Heart left ventricle (tissue), 16 donors: ENCODE measurements at regions not wholly inside any gene's neighbourhood (a gene's known extent, or its start where the extent isn't known, plus 50 kb on each side); places are given as distances from the start of the nearest gene placed in this dataset.

Source experiments
- ATAC-seq, 4 donors: fragments of 200-7000 bp; cut with Tn5 transposase; one replicate each; pipeline ENCODE4 v1.9.1; 2020 to 2022; ENCODE audit warnings: moderate library complexity in 4 of 4, mild to moderate bottlenecking in 3 of 4, moderate number of reproducible peaks in 1 of 4
- DNase-seq, 5 donors: peaks; one replicate each; pipeline ENCODE4 v3.0.0-alpha.2; 2020
- H3K27ac ChIP-seq, 12 donors: fragments of 200-600 bp; sonication (generic) in 4 of 12; one replicate each; pipeline versions ENCODE4 v1.5.0 to v1.8.0; 2016 to 2022; ENCODE audit warnings: mild to moderate bottlenecking in 2 of 12
- H3K27me3 ChIP-seq, 9 donors: fragments of 200-600 bp; sonication (generic) in 2 of 9; one replicate each; pipeline versions ENCODE4 v1.5.1 to v1.8.0; 2016 to 2022; ENCODE audit warnings: mild to moderate bottlenecking in 3 of 9
- H3K36me3 ChIP-seq, 9 donors: fragments of 200-600 bp; sonication (generic) in 2 of 9; one replicate each; pipeline versions ENCODE4 v1.5.0 to v1.8.0; 2018 to 2022; ENCODE audit warnings: mild to moderate bottlenecking in 2 of 9
- H3K4me1 ChIP-seq, 12 donors: fragments of 200-600 bp; sonication (generic) in 4 of 12; one replicate each; pipeline versions ENCODE4 v1.5.0 to v1.8.0; 2016 to 2022; ENCODE audit warnings: mild to moderate bottlenecking in 3 of 12
- H3K4me3 ChIP-seq, 12 donors: fragments of 200-600 bp; sonication (generic) in 4 of 12; one replicate each; pipeline versions ENCODE4 v1.5.0 to v1.8.0; 2017 to 2022; ENCODE audit warnings: mild to moderate bottlenecking in 9 of 12, moderate library complexity in 4 of 12
- H3K9me3 ChIP-seq, 12 donors: fragments of 200-600 bp; sonication (generic) in 4 of 12; one replicate each; pipeline versions ENCODE4 v1.5.0 to v1.8.0; 2016 to 2022; ENCODE audit warnings: mild to moderate bottlenecking in 1 of 12
- CTCF ChIP-seq, 12 donors: fragments of 200-600 bp; sonication (generic) in 4 of 12; IDR thresholded peaks; one replicate each; pipeline versions ENCODE4 v1.5.0 to v1.8.0; 2018 to 2022; ENCODE audit warnings: antibody characterized with exemption in 12 of 12, mild to moderate bottlenecking in 5 of 12
- POLR2A ChIP-seq, 2 donors: fragments of 450-650 bp; IDR thresholded peaks; one replicate each; pipeline ENCODE4 v1.6.1; 2017; ENCODE audit warnings: antibody characterized with exemption in 2 of 2, mild to moderate bottlenecking in 2 of 2, moderate library complexity in 2 of 2
- WGBS, 4 donors: extraction: QIAGEN DNeasy Blood & Tissue Kit in 2 of 4; methylation state at CpG; one replicate each; pipeline versions ENCODE4 v1.1.5 to v1.1.7; 2013 to 2018; 5-methylcytosine and 5-hydroxymethylcytosine counted together
- intact Hi-C, 10 donors: fragments of 100-400 bp; cut with DNase I; formaldehyde crosslinking; loops; one replicate each; pipeline versions ENCODE4 v1.11.1 to v1.14.2; 2022
- donor health status: ischemic (EF 13 %, LVEDD 7.1; RV severe dilation, severe dysfunction).
- donor health status: healthy with polysubstance abuse.
- donor health status: DM: no; HTN: yes; CAD: no.
- donor health status: DM: no; HTN: no; CAD: no.
- donor health status: ischemic (EF 25% LVEDD 6.9; RV normal size, moderate dysfunction).
- donor health status: ischemic (EF 25% LVEDD 5.7; RV mildly dilated, moderate dysfunction).
- donor health status: healthy.
- donor health status: DM: yes; HTN: yes; CAD: no.
- donor health status: ischemic (EF 35%, LVEDD 5.7; RV mildly dilated, moderate dysfunction).
- donor health status: nonischemic (EF 11% LVEDD 7.7; RV severe dilation, severe dysfunction).
- donor health status: DM: yes; HTN: yes; CAD: no.
- donor health status: PGD.
- donor health status: ischemic (EF 29% LVEDD 5.4; RV normal size, mild dysfunction).
- donor health status: nonischemic (EF 23%, LVEDD 6.1; RV moderate dilation, normal function).

- DNase-seq: no peak
- H3K4me3 ChIP-seq: no peak overlapping the region
- H3K27me3 ChIP-seq: peaks cover 0 to 34% (median 2%) of the 10 kb centered on the region in 9 donors
- WGBS, 4 donors: 89 to 96% (median 93%) methylated on average over 8 of the region's 8 CpGs
- no peaks in the 10 kb centered on the region for H3K36me3 ChIP-seq
- H3K9me3 ChIP-seq: peaks cover 0 to 18% (median 10%) of the 10 kb centered on the region in 12 donors
- intact Hi-C loops: loop anchor here in 4 of 10 donors (10.0 kb wide), 2 partner anchors 459 to 469 kb away; partner anchors contain the start of gene FOXF2 (in 3 of the 4)
- H3K4me1 ChIP-seq: no peaks in the 10 kb centered on the region
- no peak for TF ChIP-seq POLR2A (IDR thresholded peaks at IDR 0.05)
- TF ChIP-seq CTCF (IDR thresholded peaks at IDR 0.05): no peak
- no peak for ATAC-seq
- no peak overlapping the region for H3K27ac ChIP-seq
These were observed 223.2 kb upstream of the EXOC2 start for GRCh38 chr6:916131-916530.

- ATAC-seq: no peak
- intact Hi-C loops: loop anchor here (2.0 to 10.0 kb wide), 6 partner anchors 462 to 479 kb away; partner anchors contain the start of gene FOXF2 (in 3 of the 10)
- WGBS, 4 donors: 16 to 22% (median 19%) methylated on average over 15 to 16 of the region's 16 CpGs
These were observed 220.2 kb upstream of the EXOC2 start for GRCh38 chr6:912871-913835.

GRCh38 chr6:907928-908327 lies 215.0 kb upstream of the EXOC2 start:
- 52 to 74% (median 71%) methylated on average over 5 to 6 of the region's 6 CpGs for WGBS, 4 donors
- no peak for DNase-seq
- intact Hi-C loops: no loop called here
- no peak for TF ChIP-seq CTCF (IDR thresholded peaks at IDR 0.05)
- no peak for TF ChIP-seq POLR2A (IDR thresholded peaks at IDR 0.05)
- no peak for ATAC-seq
- peaks cover 0 to 20% (median 0%) of the 10 kb centered on the region in 9 donors for H3K27me3 ChIP-seq
- no peaks in the 10 kb centered on the region for H3K36me3 ChIP-seq
- no peak overlapping the region for H3K4me3 ChIP-seq
- H3K4me1 ChIP-seq: no peaks in the 10 kb centered on the region
- no peak overlapping the region for H3K27ac ChIP-seq
- no peaks in the 10 kb centered on the region for H3K9me3 ChIP-seq

More at GRCh38 chr6:912871-913835, 220.2 kb upstream of the EXOC2 start:
- H3K9me3 ChIP-seq: no peaks in the 10 kb centered on the region
- TF ChIP-seq CTCF (IDR thresholded peaks at IDR 0.05): peak in 7 of 12 donors; percentile 15 to 53 (median 36)
- TF ChIP-seq POLR2A (IDR thresholded peaks at IDR 0.05): no peak
- no peak for DNase-seq
- H3K4me1 ChIP-seq: no peaks in the 10 kb centered on the region
- peaks cover 0 to 39% (median 2%) of the 10 kb centered on the region in 9 donors for H3K27me3 ChIP-seq
- H3K4me3 ChIP-seq: no peak overlapping the region
- no peaks in the 10 kb centered on the region for H3K36me3 ChIP-seq
- no peak overlapping the region for H3K27ac ChIP-seq

GRCh38 chr6:906920-907319 lies 214.0 kb upstream of the EXOC2 start:
- H3K4me3 ChIP-seq: no peak overlapping the region
- H3K27ac ChIP-seq: no peak overlapping the region
- intact Hi-C loops: no loop called here
- 77 to 80% (median 78%) methylated on average over 11 of the region's 11 CpGs for WGBS, 4 donors
- H3K9me3 ChIP-seq: no peaks in the 10 kb centered on the region
- ATAC-seq (no peak), DNase-seq (no peak)
- H3K4me1 ChIP-seq: peaks cover 0 to 5% (median 0%) of the 10 kb centered on the region in 12 donors
- no peaks in the 10 kb centered on the region for H3K36me3 ChIP-seq
- H3K27me3 ChIP-seq: peaks cover 0 to 14% (median 0%) of the 10 kb centered on the region in 9 donors
- TF ChIP-seq CTCF (IDR thresholded peaks at IDR 0.05): no peak
- no peak for TF ChIP-seq POLR2A (IDR thresholded peaks at IDR 0.05)
